HepG2 (cell line): ENCODE measurements at regions not wholly inside any gene's neighbourhood (a gene's known extent, or its start where the extent isn't known, plus 50 kb on each side); places are given as distances from the start of the nearest gene placed in this dataset.

ENCODE experiments used
- ATAC-seq: fragments of 200-7000 bp; cut with Tn5 transposase; 3 replicates; pipeline ENCODE4 v1.9.1; 2020; ENCODE audit warnings: mild to moderate bottlenecking, moderate library complexity
- BruUV-seq: library from RNA; stranded (reverse); fragments of 400-500 nt; replicated peaks from 2 replicates; lab custom pipeline; 2021; lab: Mats Ljungman, UMichigan
- CTCF ChIA-PET: fragments of 300-600 bp; formaldehyde crosslinking; extraction: SDS; loops from one replicate; lab custom pipeline; 2021; ENCODE audit warnings: low total read pairs, inconsistent platforms, low intra/inter-chr PET ratio; lab: Yijun Ruan, JAX
- POLR2A ChIA-PET: fragments of 350-600 bp; sonication (Branson Sonifier 250); formaldehyde crosslinking; loops from one replicate; lab custom pipeline; 2020; ENCODE audit warnings: antibody characterized with exemption, inconsistent platforms; lab: Yijun Ruan, JAX
- DNase-seq: peaks from one replicate; pipeline ENCODE4 v3.0.0-alpha.2; 2015; ENCODE audit warnings: low spot score
- FAIRE-seq: peaks from 3 replicates; lab custom pipeline; 2011; peaks lifted over from hg19 to GRCh38; lab: Jason Lieb, UNC
- H2AFZ ChIP-seq: one replicate; pipeline ENCODE4 v1.6.1; 2011; ENCODE audit warnings: low read length, inconsistent platforms
- H3K27ac ChIP-seq: fragments of 300-600 bp; 3 replicates; pipeline ENCODE4 v1.8.0; 2011; ENCODE audit warnings: mixed run types, mild to moderate bottlenecking, mixed read lengths, low read length, inconsistent platforms; ENCODE audit not compliant: insufficient read depth; ENCODE audit errors: extremely low read length
- H3K27me3 ChIP-seq, 2 experiments: fragments of 200-600 bp in 1 of 2; 2 replicates in 1 of 2; 3 replicates in 1 of 2; pipeline versions ENCODE4 v1.6.0 to v1.8.0; 2011; ENCODE audit warnings: low read length in 2 of 2, mild to moderate bottlenecking in 2 of 2, moderate library complexity in 2 of 2, inconsistent platforms in 1 of 2; ENCODE audit not compliant: insufficient read depth in 2 of 2, control insufficient read depth in 1 of 2
- H3K36me3 ChIP-seq, 2 experiments: fragments of 200-600 bp in 1 of 2; replicated peaks in 1 of 2; 2 replicates in 1 of 2; 3 replicates in 1 of 2; pipeline versions ENCODE4 v1.5.1 to v1.8.0; 2011; ENCODE audit warnings: low read length in 2 of 2, inconsistent platforms in 1 of 2; ENCODE audit not compliant: insufficient read depth in 2 of 2, control insufficient read depth in 1 of 2
- H3K4me1 ChIP-seq: 2 replicates; pipeline ENCODE4 v1.5.1; 2012; ENCODE audit warnings: low read length, inconsistent platforms; ENCODE audit not compliant: insufficient read depth
- H3K4me2 ChIP-seq: 2 replicates; pipeline ENCODE4 v1.6.0; 2011; ENCODE audit warnings: low read depth, low read length, inconsistent platforms
- H3K4me3 ChIP-seq, 3 experiments: fragments of 200-600 bp in 1 of 3; sonication (generic), shearing (Covaris generic) in 1 of 3; replicated peaks in 1 of 3; 2 replicates each; pipeline ENCODE4 v1.5.1; 2011 to 2016; ENCODE audit warnings: low read length in 3 of 3, inconsistent platforms in 2 of 3, low read depth in 2 of 3, mild to moderate bottlenecking in 2 of 3, control low read depth in 1 of 3, mixed read lengths in 1 of 3; ENCODE audit not compliant: insufficient read depth in 1 of 3
- H3K79me2 ChIP-seq: one replicate; pipeline ENCODE4 v1.6.1; 2011; ENCODE audit warnings: low read length, inconsistent platforms; ENCODE audit not compliant: insufficient read depth
- H3K9ac ChIP-seq: 2 replicates; pipeline ENCODE4 v1.6.0; 2011; ENCODE audit warnings: mild to moderate bottlenecking, low read depth, low read length, inconsistent platforms; ENCODE audit not compliant: insufficient read depth
- H3K9me3 ChIP-seq: 2 replicates; pipeline ENCODE4 v1.5.1; 2012; ENCODE audit warnings: mild to moderate bottlenecking, low read length
- H4K20me1 ChIP-seq: 2 replicates; pipeline ENCODE4 v1.6.0; 2011; ENCODE audit warnings: inconsistent platforms, mild to moderate bottlenecking, low read length, moderate library complexity; ENCODE audit not compliant: insufficient read depth
- CBFB ChIP-seq: sonication (generic); formaldehyde crosslinking; IDR thresholded peaks from 2 replicates; pipeline ENCODE4 v1.4.0; 2020; ENCODE audit warnings: missing genetic modification reagents
- FOSL1 ChIP-seq: sonication (generic); formaldehyde crosslinking; IDR thresholded peaks from 2 replicates; pipeline ENCODE4 v1.9.0; 2021; ENCODE audit warnings: missing genetic modification reagents, borderline replicate concordance
- FOSL2 ChIP-seq: sonication (generic); formaldehyde crosslinking; IDR thresholded peaks from 2 replicates; pipeline ENCODE4 v1.4.0; 2020; ENCODE audit warnings: missing genetic modification reagents
- JUND ChIP-seq: sonication (generic); formaldehyde crosslinking; IDR thresholded peaks from 2 replicates; pipeline ENCODE4 v1.8.0; 2022; ENCODE audit warnings: mild to moderate bottlenecking, missing genetic modification reagents
- NCOR1 ChIP-seq: fragments of 200-600 bp; sonication (generic); IDR thresholded peaks from 2 replicates; pipeline ENCODE4 v1.7.0; 2017; ENCODE audit warnings: antibody characterized with exemption, low read length, borderline replicate concordance
- NFE2L1 ChIP-seq: sonication (generic); formaldehyde crosslinking; IDR thresholded peaks from 2 replicates; pipeline ENCODE4 v1.4.0; 2020; ENCODE audit warnings: missing genetic modification reagents, mild to moderate bottlenecking, borderline replicate concordance
- SIN3A ChIP-seq: IDR thresholded peaks from 2 replicates; pipeline ENCODE4 v1.6.1; 2011; ENCODE audit warnings: low read depth, mild to moderate bottlenecking, control low read depth, low read length, borderline replicate concordance
- SRSF9 ChIP-seq: fragments of 200-400 bp; formaldehyde crosslinking; IDR thresholded peaks from 2 replicates; pipeline ENCODE4 v1.6.1; 2018; ENCODE audit warnings: borderline replicate concordance, mild to moderate bottlenecking, low read depth, low read length; ENCODE audit not compliant: insufficient read depth, poor library complexity, severe bottlenecking
- ZKSCAN8 ChIP-seq: IDR thresholded peaks from 2 replicates; pipeline ENCODE4 v1.6.1; 2016; ENCODE audit warnings: borderline replicate concordance, missing genetic modification reagents, missing compliant biosample characterization
- ZNF30 ChIP-seq: sonication (generic); formaldehyde crosslinking; IDR thresholded peaks from 2 replicates; pipeline ENCODE4 v1.5.0; 2020; ENCODE audit warnings: mild to moderate bottlenecking, missing genetic modification reagents
- ZNF740 ChIP-seq: sonication (generic); formaldehyde crosslinking; IDR thresholded peaks from 2 replicates; pipeline ENCODE4 v1.4.0; 2020; ENCODE audit warnings: missing genetic modification reagents
- ZNF841 ChIP-seq: sonication (generic); formaldehyde crosslinking; IDR thresholded peaks from 2 replicates; pipeline ENCODE4 v1.8.1; 2023; ENCODE audit warnings: missing genetic modification reagents, borderline replicate concordance
- WGBS: methylation state at CpG from one replicate; pipeline ENCODE4 v1.1.6; 2017; ENCODE audit warnings: low lambda C conversion rate; 5-methylcytosine and 5-hydroxymethylcytosine counted together
- in situ Hi-C: cut with HindIII; loops from 2 replicates; pipeline ENCODE4 v1.10.0; 2017; ENCODE audit warnings: low pct_unique_long_range_greater_than_20kb; ENCODE audit not compliant: extremely low pct_ligation_motif_present
- intact Hi-C: fragments of 100-400 bp; cut with micrococcal nuclease; formaldehyde crosslinking; loops from one replicate; pipeline ENCODE4 v1.10.0; 2022; ENCODE audit not compliant: unreplicated experiment
- TF ChIP-seq, protein P1 (sequence below): sonication (generic); formaldehyde crosslinking; IDR thresholded peaks from 2 replicates; pipeline ENCODE4 v1.5.1; 2020; ENCODE audit warnings: mild to moderate bottlenecking, missing genetic modification reagents, borderline replicate concordance
- TF ChIP-seq, protein P2 (sequence below): sonication (generic); formaldehyde crosslinking; IDR thresholded peaks from 2 replicates; pipeline ENCODE4 v1.5.0; 2020; ENCODE audit warnings: mild to moderate bottlenecking, missing genetic modification reagents
- TF ChIP-seq, protein P3 (sequence below): IDR thresholded peaks from 2 replicates; pipeline ENCODE4 v1.6.1; 2016; ENCODE audit warnings: control low read depth

DNA sequence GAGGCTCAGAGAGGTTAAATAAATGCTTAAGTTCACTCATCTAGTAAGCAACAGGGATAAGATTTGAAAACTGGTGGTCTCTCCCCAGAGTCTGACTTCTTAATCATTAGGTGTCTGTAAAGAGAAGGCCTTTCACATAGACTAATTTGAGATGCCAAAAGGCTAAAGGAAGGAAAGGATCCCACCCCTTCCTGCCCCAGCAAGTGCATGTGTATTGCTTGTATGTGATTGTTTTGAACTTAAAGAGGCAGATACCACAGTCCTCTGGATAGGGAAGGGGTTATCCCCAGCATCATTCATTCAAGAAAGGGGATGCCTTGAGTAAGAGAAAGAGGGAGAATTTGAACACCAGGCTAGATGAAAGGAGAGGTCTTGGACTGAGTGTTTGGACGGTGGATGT lies 192.0 kb downstream of the OGFRL1 start (continued):
- TF ChIP-seq, protein P1, sequence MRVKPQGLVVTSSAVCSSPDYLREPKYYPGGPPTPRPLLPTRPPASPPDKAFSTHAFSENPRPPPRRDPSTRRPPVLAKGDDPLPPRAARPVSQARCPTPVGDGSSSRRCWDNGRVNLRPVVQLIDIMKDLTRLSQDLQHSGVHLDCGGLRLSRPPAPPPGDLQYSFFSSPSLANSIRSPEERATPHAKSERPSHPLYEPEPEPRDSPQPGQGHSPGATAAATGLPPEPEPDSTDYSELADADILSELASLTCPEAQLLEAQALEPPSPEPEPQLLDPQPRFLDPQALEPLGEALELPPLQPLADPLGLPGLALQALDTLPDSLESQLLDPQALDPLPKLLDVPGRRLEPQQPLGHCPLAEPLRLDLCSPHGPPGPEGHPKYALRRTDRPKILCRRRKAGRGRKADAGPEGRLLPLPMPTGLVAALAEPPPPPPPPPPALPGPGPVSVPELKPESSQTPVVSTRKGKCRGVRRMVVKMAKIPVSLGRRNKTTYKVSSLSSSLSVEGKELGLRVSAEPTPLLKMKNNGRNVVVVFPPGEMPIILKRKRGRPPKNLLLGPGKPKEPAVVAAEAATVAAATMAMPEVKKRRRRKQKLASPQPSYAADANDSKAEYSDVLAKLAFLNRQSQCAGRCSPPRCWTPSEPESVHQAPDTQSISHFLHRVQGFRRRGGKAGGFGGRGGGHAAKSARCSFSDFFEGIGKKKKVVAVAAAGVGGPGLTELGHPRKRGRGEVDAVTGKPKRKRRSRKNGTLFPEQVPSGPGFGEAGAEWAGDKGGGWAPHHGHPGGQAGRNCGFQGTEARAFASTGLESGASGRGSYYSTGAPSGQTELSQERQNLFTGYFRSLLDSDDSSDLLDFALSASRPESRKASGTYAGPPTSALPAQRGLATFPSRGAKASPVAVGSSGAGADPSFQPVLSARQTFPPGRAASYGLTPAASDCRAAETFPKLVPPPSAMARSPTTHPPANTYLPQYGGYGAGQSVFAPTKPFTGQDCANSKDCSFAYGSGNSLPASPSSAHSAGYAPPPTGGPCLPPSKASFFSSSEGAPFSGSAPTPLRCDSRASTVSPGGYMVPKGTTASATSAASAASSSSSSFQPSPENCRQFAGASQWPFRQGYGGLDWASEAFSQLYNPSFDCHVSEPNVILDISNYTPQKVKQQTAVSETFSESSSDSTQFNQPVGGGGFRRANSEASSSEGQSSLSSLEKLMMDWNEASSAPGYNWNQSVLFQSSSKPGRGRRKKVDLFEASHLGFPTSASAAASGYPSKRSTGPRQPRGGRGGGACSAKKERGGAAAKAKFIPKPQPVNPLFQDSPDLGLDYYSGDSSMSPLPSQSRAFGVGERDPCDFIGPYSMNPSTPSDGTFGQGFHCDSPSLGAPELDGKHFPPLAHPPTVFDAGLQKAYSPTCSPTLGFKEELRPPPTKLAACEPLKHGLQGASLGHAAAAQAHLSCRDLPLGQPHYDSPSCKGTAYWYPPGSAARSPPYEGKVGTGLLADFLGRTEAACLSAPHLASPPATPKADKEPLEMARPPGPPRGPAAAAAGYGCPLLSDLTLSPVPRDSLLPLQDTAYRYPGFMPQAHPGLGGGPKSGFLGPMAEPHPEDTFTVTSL (CRISPR knock-in tag) = no peak
- no peak for TF ChIP-seq FOSL2
- no peak for TF ChIP-seq CBFB (CRISPR knock-in tag)
- no peak for TF ChIP-seq NCOR1
- TF ChIP-seq ZNF30 (CRISPR knock-in tag) = no peak
- TF ChIP-seq NFE2L1 = no peak
- no peak for TF ChIP-seq ZNF841 (CRISPR knock-in tag)
- TF ChIP-seq FOSL1 (CRISPR knock-in tag) = no peak
- TF ChIP-seq, all 625 proteins: peak for 0

- in situ Hi-C loops = no loop called here
- BruUV-seq = no TSS peak
- Histone ChIP-seq H2AFZ (no peak overlapping the region), H3K79me2 (no peaks in the 10 kb centered on the region), H4K20me1 (no peaks in the 10 kb centered on the region), H3K4me3 (no peak overlapping the region), H3K4me2 (no peak overlapping the region), H3K9ac (no peak overlapping the region), H3K27ac (no peak overlapping the region), H3K9me3 (no peaks in the 10 kb centered on the region), H3K36me3 (no peaks in the 10 kb centered on the region), H3K4me1 (no peaks in the 10 kb centered on the region), H3K27me3 (no peaks in the 10 kb centered on the region)
- DNase-seq (no peak), ATAC-seq (no peak), FAIRE-seq (no peak)
- intact Hi-C loops = no loop called here
- CTCF ChIA-PET = no interaction called here
- 0% methylated on average over 1 of the region's 1 CpG for WGBS
- POLR2A ChIA-PET = no interaction called here
- TF ChIP-seq, protein P2, sequence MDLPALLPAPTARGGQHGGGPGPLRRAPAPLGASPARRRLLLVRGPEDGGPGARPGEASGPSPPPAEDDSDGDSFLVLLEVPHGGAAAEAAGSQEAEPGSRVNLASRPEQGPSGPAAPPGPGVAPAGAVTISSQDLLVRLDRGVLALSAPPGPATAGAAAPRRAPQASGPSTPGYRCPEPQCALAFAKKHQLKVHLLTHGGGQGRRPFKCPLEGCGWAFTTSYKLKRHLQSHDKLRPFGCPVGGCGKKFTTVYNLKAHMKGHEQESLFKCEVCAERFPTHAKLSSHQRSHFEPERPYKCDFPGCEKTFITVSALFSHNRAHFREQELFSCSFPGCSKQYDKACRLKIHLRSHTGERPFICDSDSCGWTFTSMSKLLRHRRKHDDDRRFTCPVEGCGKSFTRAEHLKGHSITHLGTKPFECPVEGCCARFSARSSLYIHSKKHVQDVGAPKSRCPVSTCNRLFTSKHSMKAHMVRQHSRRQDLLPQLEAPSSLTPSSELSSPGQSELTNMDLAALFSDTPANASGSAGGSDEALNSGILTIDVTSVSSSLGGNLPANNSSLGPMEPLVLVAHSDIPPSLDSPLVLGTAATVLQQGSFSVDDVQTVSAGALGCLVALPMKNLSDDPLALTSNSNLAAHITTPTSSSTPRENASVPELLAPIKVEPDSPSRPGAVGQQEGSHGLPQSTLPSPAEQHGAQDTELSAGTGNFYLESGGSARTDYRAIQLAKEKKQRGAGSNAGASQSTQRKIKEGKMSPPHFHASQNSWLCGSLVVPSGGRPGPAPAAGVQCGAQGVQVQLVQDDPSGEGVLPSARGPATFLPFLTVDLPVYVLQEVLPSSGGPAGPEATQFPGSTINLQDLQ (CRISPR knock-in tag) = no peak
- TF ChIP-seq, protein P3, sequence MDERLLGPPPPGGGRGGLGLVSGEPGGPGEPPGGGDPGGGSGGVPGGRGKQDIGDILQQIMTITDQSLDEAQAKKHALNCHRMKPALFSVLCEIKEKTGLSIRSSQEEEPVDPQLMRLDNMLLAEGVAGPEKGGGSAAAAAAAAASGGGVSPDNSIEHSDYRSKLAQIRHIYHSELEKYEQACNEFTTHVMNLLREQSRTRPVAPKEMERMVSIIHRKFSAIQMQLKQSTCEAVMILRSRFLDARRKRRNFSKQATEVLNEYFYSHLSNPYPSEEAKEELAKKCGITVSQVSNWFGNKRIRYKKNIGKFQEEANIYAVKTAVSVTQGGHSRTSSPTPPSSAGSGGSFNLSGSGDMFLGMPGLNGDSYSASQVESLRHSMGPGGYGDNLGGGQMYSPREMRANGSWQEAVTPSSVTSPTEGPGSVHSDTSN = no peak
- TF ChIP-seq ZNF740 (no peak), JUND (CRISPR knock-in tag) (no peak), SIN3A (no peak), SRSF9 (no peak), ZKSCAN8 (CRISPR knock-in tag) (no peak)
These were observed 192.4 kb downstream of the OGFRL1 start for GRCh38 chr6:71481011-71481410.
